ENCODE measurements at regions not wholly inside any gene's neighbourhood (a gene's known extent, or its start where the extent isn't known, plus 50 kb on each side); places are given as distances from the start of the nearest gene placed in this dataset.

GRCh38 chr2:199131136-199131655 lies 326.5 kb downstream of the SATB2 start:
- no peak for TF ChIP-seq CTCF (IDR thresholded peaks at IDR 0.05; ENCODE audit: extremely low read depth in 1 of 2, insufficient read depth in 1 of 2, low read depth in 1 of 2, low read length in 2 of 2)
- no peak for TF ChIP-seq JUN (IDR thresholded peaks at IDR 0.05; ENCODE audit: borderline replicate concordance, insufficient read depth, insufficient read length, low read depth)
- TF ChIP-seq MYC (IDR thresholded peaks at IDR 0.05; ENCODE audit: low read depth, low read length), result no peak
- TF ChIP-seq POLR2A (IDR thresholded peaks at IDR 0.05; ENCODE audit: low read depth, low read length), result no peak
- no peak for TF ChIP-seq EZH2 (IDR thresholded peaks at IDR 0.05; ENCODE audit: borderline replicate concordance, low read depth, low read length, severe bottlenecking)
- TF ChIP-seq MAX (IDR thresholded peaks at IDR 0.05; ENCODE audit: insufficient read depth, insufficient read length), result no peak
- TF ChIP-seq POLR2AphosphoS5 (IDR thresholded peaks at IDR 0.05; ENCODE audit: insufficient read depth, low read depth, low read length), result no peak
- TF ChIP-seq FOS (IDR thresholded peaks at IDR 0.05; ENCODE audit: borderline replicate concordance, insufficient read depth, low read length), result no peak
- no peak for TF ChIP-seq GATA2 (IDR thresholded peaks at IDR 0.05; ENCODE audit: insufficient read depth, insufficient read length, low read depth, low read length)
- H3K27ac ChIP-seq (ENCODE audit: insufficient read depth, low read depth, low read length), result no peak overlapping the region
- DNase-seq (ENCODE audit: low read depth, low spot score) (no peak), FAIRE-seq (no peak)
- dilution Hi-C loops (cut with MboI; ENCODE audit: extremely low pct_ligation_motif_present, low sequenced_read_pairs) (no loop called here), intact Hi-C loops (cut with micrococcal nuclease) (no loop called here)
- H3K4me1 ChIP-seq (ENCODE audit: control insufficient read depth, extremely low read depth, insufficient read depth, low read length), result no peaks in the 10 kb centered on the region
- no peaks in the 10 kb centered on the region for H3K79me2 ChIP-seq (ENCODE audit: control insufficient read depth, insufficient read depth, low read length)
- H3K27me3 ChIP-seq (ENCODE audit: control insufficient read depth in 2 of 2, insufficient read depth in 2 of 2, low read length in 2 of 2), result no peaks in the 10 kb centered on the region
- ChIA-PET POLR2A (no interaction called here), CTCF (no interaction called here)
- H3K36me3 ChIP-seq (ENCODE audit: control insufficient read depth in 2 of 2, extremely low read depth in 1 of 2, insufficient read depth in 2 of 2, low read length in 2 of 2), result no peaks in the 10 kb centered on the region
- no peaks in the 10 kb centered on the region for H4K20me1 ChIP-seq (replicated peaks; ENCODE audit: control insufficient read depth, extremely low read depth, insufficient read depth, low read length)
- H3K9ac ChIP-seq (replicated peaks; ENCODE audit: extremely low read depth, insufficient read depth, low read length), result no peak overlapping the region
- no peak overlapping the region for H3K4me3 ChIP-seq (replicated peaks in 1 of 3; ENCODE audit: insufficient read depth in 1 of 3, low read depth in 1 of 3, low read length in 3 of 3)
- H3K4me2 ChIP-seq (ENCODE audit: insufficient read depth, low read length), result no peak overlapping the region
- no TSS peak for BruUV-seq (replicated peaks)
- H3K9me3 ChIP-seq (replicated peaks; ENCODE audit: control insufficient read depth, insufficient read depth, low read length), result no peaks in the 10 kb centered on the region
- no peak overlapping the region for H2AFZ ChIP-seq (ENCODE audit: low read depth, low read length)
- H3K9me1 ChIP-seq (replicated peaks; ENCODE audit: control insufficient read depth, extremely low read depth, insufficient read depth, low read length), result no peaks in the 10 kb centered on the region
